ENCODE measurements at regions not wholly inside any gene's neighbourhood (a gene's known extent, or its start where the extent isn't known, plus 50 kb on each side); places are given as distances from the start of the nearest gene placed in this dataset.
"Not testable (repeated sequence)": the region's sequence is repeated elsewhere in the genome, so short reads cannot be mapped to it uniquely, and the experiment has no call there.

GRCh38 chr9:89952401-89952800 lies 347.6 kb downstream of the GADD45G start:
- DNase-seq, result no peak

DNA sequence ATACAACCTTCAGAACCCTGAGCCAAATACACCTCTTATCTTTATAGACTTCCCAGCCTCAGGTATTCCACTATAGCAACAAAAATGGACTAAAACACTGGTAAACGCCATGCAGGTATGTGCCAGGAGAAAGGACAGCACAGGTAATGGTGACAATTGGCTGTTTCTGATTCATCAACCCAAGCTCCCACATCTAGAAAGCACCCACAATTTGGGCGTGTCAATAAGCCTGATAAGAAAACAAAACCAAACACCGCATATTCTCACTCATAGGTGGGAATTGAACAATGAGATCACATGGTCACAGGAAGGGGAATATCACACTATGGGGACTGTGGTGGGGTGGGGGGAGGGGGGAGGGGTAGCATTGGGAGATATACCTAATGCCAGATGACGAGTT lies 348.5 kb downstream of the GADD45G start:
- not testable (repeated sequence) for DNase-seq

DNA sequence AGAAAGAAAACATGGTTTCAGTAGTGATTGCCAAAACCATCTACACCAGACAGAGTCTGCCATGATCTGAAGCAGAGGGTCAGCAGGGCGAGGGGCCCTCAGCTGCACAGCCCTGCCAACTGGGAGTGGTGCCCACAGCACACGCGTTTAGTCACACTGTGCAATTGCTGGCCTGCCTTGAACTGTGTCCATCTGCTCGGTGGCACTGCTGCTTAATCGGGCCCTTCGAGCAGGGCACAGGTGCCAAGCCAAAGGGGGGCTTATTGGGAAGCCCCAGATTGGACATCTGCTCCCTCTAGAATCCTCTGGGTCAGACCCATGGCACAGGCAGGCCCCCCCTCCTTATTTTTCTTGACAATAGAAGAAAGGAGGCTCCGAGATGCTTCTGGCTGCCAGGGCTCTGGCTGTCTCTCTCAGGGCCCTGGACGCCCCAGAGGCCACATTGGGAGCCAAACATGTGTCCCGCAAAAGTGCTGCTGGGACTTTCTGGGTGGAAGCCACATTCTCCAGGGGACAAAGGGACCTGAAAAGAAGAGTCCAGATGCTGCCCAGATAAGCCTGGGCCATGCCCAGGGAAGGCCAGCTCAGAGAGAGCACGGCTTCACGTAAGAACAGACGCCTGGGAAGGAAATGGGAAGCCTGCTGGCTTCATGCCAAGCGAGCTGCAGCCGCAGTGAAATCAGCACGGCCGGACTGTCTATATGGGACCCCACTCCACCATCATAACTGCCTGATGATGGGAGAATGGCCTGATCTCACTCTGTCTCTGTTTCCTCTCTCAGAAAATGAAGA lies 349.2 kb downstream of the GADD45G start:
- DNase-seq, result no peak

GRCh38 chr9:89955144-89955543 lies 350.3 kb downstream of the GADD45G start:
- no peak for DNase-seq

DNA sequence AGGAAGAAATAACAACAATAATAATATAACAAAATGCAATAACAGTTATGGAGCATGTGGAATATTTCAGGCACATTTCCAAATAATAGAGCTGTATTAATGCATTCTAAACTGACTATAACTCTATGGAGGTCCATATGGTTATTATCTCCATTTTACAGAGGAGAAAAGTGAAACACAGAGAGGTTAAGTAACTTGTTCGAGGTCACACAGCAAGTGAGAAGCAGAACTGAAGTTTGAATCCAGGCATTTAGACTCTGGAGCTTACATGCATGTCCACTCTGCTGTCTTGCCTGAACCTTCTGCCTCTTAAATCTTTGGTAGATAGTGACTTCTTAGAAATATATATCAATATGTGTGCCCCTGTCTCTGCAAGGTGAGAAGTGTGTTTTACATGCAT lies 350.8 kb downstream of the GADD45G start:
- no peak for DNase-seq

DNA sequence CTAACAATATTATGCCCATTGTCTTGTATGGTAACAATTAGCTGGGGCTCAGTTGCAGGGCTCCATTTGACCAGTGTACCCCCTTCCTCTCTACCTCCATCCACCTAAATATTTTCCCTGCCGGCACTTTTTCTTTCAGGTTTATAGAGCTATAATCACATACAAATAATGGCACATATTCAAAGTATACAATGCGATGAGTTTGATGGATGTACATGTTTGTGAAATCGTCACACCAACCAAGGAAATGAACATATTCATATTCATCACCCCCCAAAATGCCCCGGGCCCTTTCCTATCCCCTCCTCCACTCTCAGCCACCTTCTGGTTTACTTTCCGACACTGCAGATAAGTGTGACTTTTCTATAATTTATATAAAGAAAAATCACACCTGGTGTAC lies 351.5 kb downstream of the GADD45G start:
- DNase-seq, result no peak

GRCh38 chr9:89956907-89957306 lies 352.1 kb downstream of the GADD45G start:
- no peak for DNase-seq

- DNase-seq, result no peak
These were observed 353.3 kb downstream of the GADD45G start for GRCh38 chr9:89958086-89958485.

DNA sequence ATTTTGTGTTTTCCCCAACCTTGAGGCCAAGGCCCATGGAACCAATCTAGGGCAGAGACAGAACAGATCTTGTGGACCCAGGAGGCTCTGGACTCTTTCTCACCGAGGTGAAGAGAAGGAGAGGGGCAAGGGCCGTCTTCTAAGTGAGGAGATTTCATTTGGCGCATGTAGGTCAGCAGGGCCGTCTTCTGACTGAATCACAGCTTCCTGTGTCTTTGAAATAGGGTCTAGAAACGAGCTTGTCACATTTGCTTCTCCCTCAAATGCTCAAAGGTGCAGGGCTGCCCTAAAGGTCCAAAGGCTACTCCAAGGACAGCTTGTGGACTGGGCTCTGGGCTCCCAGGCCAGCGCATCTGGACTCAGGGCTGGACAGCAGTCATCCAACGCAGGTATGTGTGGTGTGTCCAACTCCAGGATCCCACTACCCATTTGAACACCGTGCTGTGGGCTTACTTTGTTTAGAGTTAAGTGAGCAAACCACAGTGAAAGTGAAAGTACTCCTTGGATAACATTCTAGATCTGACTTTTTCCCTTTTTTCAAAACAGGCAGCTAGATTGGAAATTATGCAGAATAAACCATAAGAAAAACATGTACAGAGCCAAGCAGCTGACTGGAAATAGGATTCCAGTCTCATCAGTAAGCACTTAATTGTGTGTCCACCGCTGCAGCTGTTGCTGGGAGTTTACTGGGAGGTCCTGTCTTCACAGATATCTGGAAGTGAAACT lies 357.0 kb downstream of the GADD45G start:
- DNase-seq, result no peak

DNA sequence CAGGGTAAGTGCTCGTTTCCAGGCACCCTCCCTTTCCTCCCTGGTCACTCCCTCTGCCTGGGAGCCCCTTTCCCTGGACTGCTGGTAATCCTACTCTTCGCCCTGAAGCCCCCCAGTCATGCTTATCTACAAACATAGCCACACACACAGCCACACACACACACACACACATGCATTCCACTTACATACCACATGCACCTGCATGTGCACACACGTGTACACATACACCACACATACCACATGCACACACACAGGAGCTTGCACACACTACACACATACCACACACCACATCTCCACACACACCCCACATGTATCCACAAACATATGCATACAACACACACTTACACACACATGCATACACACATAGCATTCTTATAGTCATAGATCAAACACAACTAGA lies 358.5 kb downstream of the GADD45G start:
- DNase-seq, result no peak

DNA sequence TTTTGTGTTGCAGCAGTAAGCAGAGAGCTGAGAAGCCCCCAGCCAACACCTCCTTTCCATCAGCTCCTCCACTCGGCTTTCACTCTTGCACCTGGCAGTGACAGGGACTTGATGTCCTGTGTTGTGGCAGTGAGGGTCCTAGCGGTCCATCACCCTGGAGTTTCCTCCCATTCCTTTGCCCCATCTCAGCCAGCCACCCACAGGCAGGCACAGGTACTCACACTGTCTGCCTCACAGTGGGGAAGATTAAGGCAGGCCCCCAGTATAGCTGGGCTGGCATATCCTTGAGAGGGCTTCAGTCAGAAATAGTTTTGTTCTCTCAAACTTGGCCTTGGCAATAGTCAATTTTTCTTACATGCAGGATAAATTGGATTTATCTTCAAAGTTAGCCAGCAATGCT lies 362.7 kb downstream of the GADD45G start:
- DNase-seq, result no peak

GRCh38 chr9:89969156-89969675 lies 364.4 kb downstream of the GADD45G start:
- no peak for DNase-seq

DNA sequence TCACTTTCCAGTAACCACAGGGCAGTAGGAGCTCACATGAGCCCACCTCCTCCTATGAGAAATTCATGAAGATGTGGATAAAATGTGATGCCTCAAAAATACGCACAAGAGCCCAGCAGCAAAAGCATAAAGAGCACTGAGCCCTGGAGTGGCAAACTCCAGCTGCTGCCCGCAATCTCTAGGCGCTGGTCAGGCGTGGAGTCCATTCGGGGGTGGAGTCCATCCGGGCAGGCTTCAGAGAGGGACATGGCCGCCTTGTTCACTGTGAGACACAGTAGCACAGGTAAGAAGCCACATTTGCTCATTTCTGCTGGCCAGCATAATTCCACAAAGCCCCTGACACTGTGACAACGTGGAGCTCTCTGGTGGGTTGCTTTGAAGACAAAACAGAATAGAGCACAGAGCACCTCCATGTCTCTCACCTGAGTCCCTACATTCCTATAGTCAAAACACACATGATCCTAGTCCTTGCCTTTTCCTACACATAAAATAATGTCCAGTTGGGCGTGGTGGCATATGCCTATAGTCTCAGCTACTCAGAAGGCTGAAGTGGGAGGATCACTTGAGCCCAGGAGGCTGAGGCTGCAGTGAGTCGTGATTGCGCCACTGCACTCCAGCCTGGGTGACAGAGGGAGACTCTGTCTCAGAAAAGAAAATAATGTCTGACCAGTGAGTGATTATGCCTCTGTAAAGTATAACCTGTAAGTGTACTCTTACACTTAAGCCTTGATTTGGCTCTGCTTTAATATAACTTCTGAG lies 365.2 kb downstream of the GADD45G start:
- no peak for DNase-seq

DNA sequence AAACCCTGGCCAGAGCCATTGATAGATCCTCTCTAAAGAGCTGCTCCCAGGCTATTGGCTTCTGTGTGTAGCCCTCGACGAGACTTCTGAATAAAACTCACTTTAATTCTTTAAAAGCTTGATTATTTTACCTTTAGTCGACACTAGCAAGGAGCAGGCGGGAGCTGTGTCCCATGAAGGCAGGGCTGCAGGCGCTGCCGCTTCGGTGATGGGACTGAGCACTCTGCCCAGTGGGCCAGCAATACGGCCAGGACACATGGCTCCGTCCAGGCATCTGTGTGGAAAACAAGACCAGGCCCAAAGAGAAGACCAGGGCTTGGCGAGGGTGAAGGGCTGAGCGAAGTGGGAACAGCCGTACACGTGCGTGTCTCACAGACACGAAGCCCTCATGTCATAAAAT lies 365.9 kb downstream of the GADD45G start:
- no peak for DNase-seq

- no peak for DNase-seq
These were observed 367.7 kb downstream of the GADD45G start for GRCh38 chr9:89972535-89972934.

GRCh38 chr9:89974582-89974981 lies 369.8 kb downstream of the GADD45G start:
- no peak for DNase-seq

GRCh38 chr9:89975024-89975423 lies 370.2 kb downstream of the GADD45G start:
- no peak for DNase-seq

DNA sequence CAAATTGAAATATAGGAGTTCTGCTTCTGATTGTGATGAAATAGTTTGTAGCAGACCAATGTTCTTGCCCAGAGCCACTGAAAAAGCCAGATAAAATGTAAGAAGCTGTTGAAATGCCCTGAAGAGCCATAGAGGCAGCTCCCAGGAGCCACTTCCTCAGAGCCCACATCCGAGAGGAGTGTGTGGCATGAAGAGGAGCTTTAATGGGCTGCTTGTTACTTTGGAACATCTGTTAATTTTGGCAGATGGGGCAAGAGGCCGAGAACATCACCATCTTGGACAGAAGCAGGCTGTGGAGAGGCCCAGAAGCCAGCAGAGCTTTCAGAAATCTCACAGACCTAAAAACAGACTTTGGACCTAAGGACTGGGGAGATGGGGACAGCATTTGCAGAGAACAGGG lies 370.8 kb downstream of the GADD45G start:
- DNase-seq, result no peak

- no peak for DNase-seq
These were observed 373.4 kb downstream of the GADD45G start for GRCh38 chr9:89978185-89978584.

DNA sequence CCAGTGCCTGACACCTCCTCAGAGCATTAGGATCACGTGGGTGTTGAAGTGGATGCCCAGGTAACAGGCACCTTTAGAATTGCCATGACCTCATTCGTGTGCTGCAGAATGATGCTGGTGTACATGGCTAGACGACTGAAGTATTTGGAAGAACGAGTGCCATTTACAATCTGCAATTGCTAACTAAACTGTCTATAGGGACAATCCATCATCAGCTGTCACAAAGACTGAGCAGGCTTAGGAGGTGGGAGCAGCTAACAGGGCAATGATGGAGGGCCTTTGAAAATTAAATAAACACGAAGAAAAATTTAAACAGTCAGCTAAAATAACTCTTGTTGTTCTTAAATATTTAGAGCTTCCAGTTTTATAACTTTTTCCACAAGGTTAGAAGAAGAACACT lies 375.8 kb downstream of the GADD45G start:
- no peak for DNase-seq

GRCh38 chr9:89982016-89982415 lies 377.2 kb downstream of the GADD45G start:
- DNase-seq, result no peak

DNA sequence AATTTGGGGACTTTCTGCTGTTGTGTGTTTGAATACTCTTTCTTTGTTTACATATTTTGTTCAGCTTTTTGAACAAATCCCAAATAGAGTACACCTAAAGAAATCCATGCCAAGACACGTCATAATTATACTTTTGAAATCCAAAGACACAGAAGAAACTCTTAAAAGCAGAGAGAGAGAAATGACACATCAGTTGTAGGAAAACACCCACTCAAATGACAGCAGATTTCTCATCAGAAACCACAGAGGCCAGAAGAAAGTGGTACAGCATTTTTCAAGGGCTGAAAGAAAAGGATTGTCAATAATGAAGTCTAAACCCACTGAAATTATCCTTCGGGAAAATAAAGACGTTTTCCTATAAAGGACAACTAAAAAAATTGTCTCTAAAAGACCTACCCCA lies 378.6 kb downstream of the GADD45G start:
- DNase-seq, result no peak

DNA sequence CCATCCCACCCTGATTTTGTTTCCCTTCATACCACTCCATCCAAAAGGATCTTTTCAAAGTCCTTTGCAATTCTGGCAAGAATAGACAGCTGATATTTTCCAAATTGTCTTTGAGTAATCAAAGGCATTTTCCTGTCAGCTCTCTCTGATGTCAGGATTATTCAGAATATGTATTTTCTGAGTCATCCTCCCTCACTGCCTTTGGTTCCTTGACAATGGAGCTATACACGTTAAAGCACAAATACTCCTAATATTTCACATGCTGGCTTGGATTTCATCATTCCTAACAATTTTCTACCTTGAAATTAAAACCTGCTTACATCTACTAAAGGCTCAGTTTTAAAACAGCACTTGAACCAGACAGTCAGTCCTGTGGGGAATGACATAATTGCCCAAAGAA lies 379.4 kb downstream of the GADD45G start:
- no peak for DNase-seq

GRCh38 chr9:89985068-89985467 lies 380.3 kb downstream of the GADD45G start:
- no peak for DNase-seq

Data from kidney glomerular epithelial cell (primary cell).